GM18858 (cell line): ENCODE measurements at regions not wholly inside any gene's neighbourhood (a gene's known extent, or its start where the extent isn't known, plus 50 kb on each side); places are given as distances from the start of the nearest gene placed in this dataset.
"Not testable (repeated sequence)": the region's sequence is repeated elsewhere in the genome, so short reads cannot be mapped to it uniquely, and the experiment has no call there.

ENCODE experiments used
- ATAC-seq: cut with Tn5 transposase; IDR thresholded peaks from one replicate; pipeline ENCODE4 v1.9.1; 2021; ENCODE audit not compliant: unreplicated experiment

GRCh38 chr16:8458481-8459046, 131.7 kb downstream of the TMEM114 start:
- no peak for ATAC-seq

- no peak for ATAC-seq
Measured at GRCh38 chr16:8453359-8453758, 137.0 kb downstream of the TMEM114 start.

GRCh38 chr16:8452941-8453340, 137.4 kb downstream of the TMEM114 start:
- no peak for ATAC-seq

- no peak for ATAC-seq
Measured at GRCh38 chr16:8436931-8437330, 153.4 kb downstream of the TMEM114 start.

- ATAC-seq: no peak
Measured at GRCh38 chr16:8431783-8432182, 158.5 kb downstream of the TMEM114 start.

- ATAC-seq: no peak
Measured at GRCh38 chr16:8430401-8430800, 159.9 kb downstream of the TMEM114 start.

- no peak for ATAC-seq
Measured at GRCh38 chr16:8426569-8426968, 163.7 kb downstream of the TMEM114 start.

GRCh38 chr16:8417145-8417544, 173.2 kb downstream of the TMEM114 start:
- no peak for ATAC-seq

- no peak for ATAC-seq
Measured at GRCh38 chr16:8408855-8409567, 181.3 kb downstream of the TMEM114 start.

- ATAC-seq: no peak
Measured at GRCh38 chr16:8407351-8407750, 183.0 kb downstream of the TMEM114 start.

GRCh38 chr16:8403978-8404749, 186.1 kb downstream of the TMEM114 start:
- ATAC-seq: no peak

- ATAC-seq: no peak
Measured at GRCh38 chr16:8402981-8403843, 187.1 kb downstream of the TMEM114 start.

GRCh38 chr16:8400683-8401082, 189.6 kb downstream of the TMEM114 start:
- ATAC-seq: not testable (repeated sequence)

- ATAC-seq: no peak
Measured at GRCh38 chr16:8398548-8398947, 191.8 kb downstream of the TMEM114 start.

GRCh38 chr16:8397223-8397622, 193.1 kb downstream of the TMEM114 start:
- ATAC-seq: no peak

- ATAC-seq: no peak
Measured at GRCh38 chr16:8396463-8396862, 193.8 kb downstream of the TMEM114 start.

GRCh38 chr16:8391257-8391656, 199.1 kb downstream of the TMEM114 start:
- ATAC-seq: no peak

GRCh38 chr16:8388684-8389083, 201.6 kb downstream of the TMEM114 start:
- ATAC-seq: no peak

- ATAC-seq: no peak
Measured at GRCh38 chr16:8381814-8382213, 208.5 kb downstream of the TMEM114 start.

GRCh38 chr16:8380311-8380710, 210.0 kb downstream of the TMEM114 start:
- ATAC-seq: no peak

GRCh38 chr16:8377864-8378263, 212.4 kb downstream of the TMEM114 start:
- no peak for ATAC-seq
